IMR-90 (cell line): ENCODE measurements at regions not wholly inside any gene's neighbourhood (a gene's known extent, or its start where the extent isn't known, plus 50 kb on each side); places are given as distances from the start of the nearest gene placed in this dataset.

Experiments used
- RAD21 ChIP-seq: IDR thresholded peaks from 2 replicates; pipeline ENCODE4 v1.6.1; 2012; ENCODE audit warnings: low read length, improper control_type of control experiment
- RCOR1 ChIP-seq: IDR thresholded peaks from 2 replicates; pipeline ENCODE4 v1.6.1; 2012; ENCODE audit warnings: mild to moderate bottlenecking, low read length, improper control_type of control experiment; ENCODE audit not compliant: insufficient replicate concordance
- TF ChIP-seq, protein P1 (sequence below): conservative IDR thresholded peaks from 2 replicates; pipeline ENCODE4 v1.5.1; 2012; ENCODE audit warnings: mild to moderate bottlenecking, low read depth, low read length, improper control_type of control experiment
- TF ChIP-seq, protein P2 (sequence below): fragments of 150-350 bp; IDR thresholded peaks from 2 replicates; pipeline ENCODE4 v1.6.1; 2016; ENCODE audit warnings: low read depth, mild to moderate bottlenecking, low read length, moderate library complexity, borderline replicate concordance

DNA sequence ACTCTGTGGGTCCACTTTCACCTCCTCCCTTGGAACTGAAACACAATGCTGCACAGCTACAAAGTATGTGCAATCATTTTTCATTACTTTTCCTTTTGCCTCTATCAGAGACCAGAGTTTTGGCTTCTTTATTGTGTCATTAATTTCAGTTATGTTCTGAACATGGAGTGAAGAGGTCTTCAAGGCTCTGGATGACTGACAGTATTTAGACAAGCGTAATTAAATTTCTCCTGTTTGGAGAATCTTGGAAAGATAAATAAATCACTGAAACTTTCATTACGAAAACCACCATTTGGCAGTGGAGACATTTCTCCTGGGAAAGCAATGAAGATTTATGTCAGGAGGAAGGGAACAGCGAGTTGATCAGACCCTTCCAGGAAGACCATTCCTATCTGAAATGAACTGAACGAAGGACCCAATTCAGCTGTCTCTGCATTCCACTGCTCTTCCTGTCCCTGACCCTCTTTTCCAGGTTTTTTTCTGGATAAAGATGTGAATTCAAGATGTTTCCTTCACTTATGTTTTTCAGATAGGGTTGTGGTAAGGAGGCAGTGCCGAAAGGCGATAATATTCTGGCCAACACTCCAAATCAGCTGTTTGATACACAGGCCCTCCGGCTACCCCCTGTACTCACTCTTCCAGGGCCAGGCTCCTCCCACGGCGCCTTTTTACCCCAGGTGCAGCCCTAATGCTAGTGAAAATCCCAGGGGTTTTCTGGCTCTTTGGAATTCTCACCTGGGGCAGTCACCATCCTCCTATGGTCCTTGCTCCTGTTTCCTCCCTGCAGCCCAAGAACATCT, 77.2 kb upstream of the OSMR start:
- no peak for TF ChIP-seq RCOR1
- TF ChIP-seq, protein P1, sequence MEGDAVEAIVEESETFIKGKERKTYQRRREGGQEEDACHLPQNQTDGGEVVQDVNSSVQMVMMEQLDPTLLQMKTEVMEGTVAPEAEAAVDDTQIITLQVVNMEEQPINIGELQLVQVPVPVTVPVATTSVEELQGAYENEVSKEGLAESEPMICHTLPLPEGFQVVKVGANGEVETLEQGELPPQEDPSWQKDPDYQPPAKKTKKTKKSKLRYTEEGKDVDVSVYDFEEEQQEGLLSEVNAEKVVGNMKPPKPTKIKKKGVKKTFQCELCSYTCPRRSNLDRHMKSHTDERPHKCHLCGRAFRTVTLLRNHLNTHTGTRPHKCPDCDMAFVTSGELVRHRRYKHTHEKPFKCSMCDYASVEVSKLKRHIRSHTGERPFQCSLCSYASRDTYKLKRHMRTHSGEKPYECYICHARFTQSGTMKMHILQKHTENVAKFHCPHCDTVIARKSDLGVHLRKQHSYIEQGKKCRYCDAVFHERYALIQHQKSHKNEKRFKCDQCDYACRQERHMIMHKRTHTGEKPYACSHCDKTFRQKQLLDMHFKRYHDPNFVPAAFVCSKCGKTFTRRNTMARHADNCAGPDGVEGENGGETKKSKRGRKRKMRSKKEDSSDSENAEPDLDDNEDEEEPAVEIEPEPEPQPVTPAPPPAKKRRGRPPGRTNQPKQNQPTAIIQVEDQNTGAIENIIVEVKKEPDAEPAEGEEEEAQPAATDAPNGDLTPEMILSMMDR = no peak
- no peak for TF ChIP-seq RAD21
- TF ChIP-seq, protein P2, sequence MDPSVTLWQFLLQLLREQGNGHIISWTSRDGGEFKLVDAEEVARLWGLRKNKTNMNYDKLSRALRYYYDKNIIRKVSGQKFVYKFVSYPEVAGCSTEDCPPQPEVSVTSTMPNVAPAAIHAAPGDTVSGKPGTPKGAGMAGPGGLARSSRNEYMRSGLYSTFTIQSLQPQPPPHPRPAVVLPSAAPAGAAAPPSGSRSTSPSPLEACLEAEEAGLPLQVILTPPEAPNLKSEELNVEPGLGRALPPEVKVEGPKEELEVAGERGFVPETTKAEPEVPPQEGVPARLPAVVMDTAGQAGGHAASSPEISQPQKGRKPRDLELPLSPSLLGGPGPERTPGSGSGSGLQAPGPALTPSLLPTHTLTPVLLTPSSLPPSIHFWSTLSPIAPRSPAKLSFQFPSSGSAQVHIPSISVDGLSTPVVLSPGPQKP = no peak
